OCI-LY3 (cell line): ENCODE measurements at regions not wholly inside any gene's neighbourhood (a gene's known extent, or its start where the extent isn't known, plus 50 kb on each side); places are given as distances from the start of the nearest gene placed in this dataset.
"Not testable (repeated sequence)": the region's sequence is repeated elsewhere in the genome, so short reads cannot be mapped to it uniquely, and the experiment has no call there.

Experiments used
- H2AFZ ChIP-seq: fragments of 200-600, 300-600 bp; shearing (Covaris generic); 2 replicates; pipeline ENCODE4 v1.6.0; 2014; ENCODE audit warnings: antibody characterized with exemption, low read depth, low read length
- H3K27ac ChIP-seq: fragments of 200-600, 300-600 bp; sonication (generic); 2 replicates; pipeline ENCODE4 v1.5.1; 2014; ENCODE audit warnings: mild to moderate bottlenecking, low read length, moderate library complexity, mixed read lengths
- H3K27me3 ChIP-seq: fragments of 200-600, 300-600 bp; sonication (generic); 2 replicates; pipeline ENCODE4 v1.6.1; 2014; ENCODE audit warnings: low read depth, low read length, mixed read lengths
- H3K36me3 ChIP-seq: fragments of 200-600, 300-600 bp; sonication (generic); replicated peaks from 2 replicates; pipeline ENCODE3; 2014; ENCODE audit warnings: low read depth, low read length, mixed read lengths
- H3K4me1 ChIP-seq: fragments of 300-600, 200-600 bp; sonication (generic); 2 replicates; pipeline ENCODE4 v1.6.1; 2014; ENCODE audit warnings: low read length, mixed read lengths
- H3K4me2 ChIP-seq: fragments of 200-600, 300-600 bp; sonication (generic); 2 replicates; pipeline ENCODE4 v1.6.1; 2014; ENCODE audit warnings: low read length, mixed read lengths
- H3K4me3 ChIP-seq: fragments of 300-600, 200-600 bp; sonication (generic); 2 replicates; pipeline ENCODE4 v1.5.1; 2014; ENCODE audit warnings: antibody characterized with exemption, mild to moderate bottlenecking, low read length, moderate library complexity
- H3K79me2 ChIP-seq: fragments of 300-600, 200-600 bp; shearing (Covaris generic); 2 replicates; pipeline ENCODE4 v1.6.1; 2014; ENCODE audit warnings: mild to moderate bottlenecking, low read length, mixed read lengths
- H3K9ac ChIP-seq: fragments of 300-600, 200-600 bp; shearing (Covaris generic); 2 replicates; pipeline ENCODE4 v1.6.0; 2014; ENCODE audit warnings: mild to moderate bottlenecking, low read length, moderate library complexity
- H3K9me3 ChIP-seq: fragments of 200-600, 300-600 bp; shearing (Covaris generic); 2 replicates; pipeline ENCODE4 v1.6.1; 2014; ENCODE audit warnings: low read length, mixed read lengths; ENCODE audit not compliant: insufficient read depth
- H4K20me1 ChIP-seq: fragments of 200-600, 300-600 bp; sonication (generic); 2 replicates; pipeline ENCODE4 v1.6.1; 2016; ENCODE audit warnings: low read length, mixed read lengths; ENCODE audit not compliant: insufficient read depth
- CTCF ChIP-seq: fragments of 200-600, 300-600 bp; sonication (generic); IDR thresholded peaks from 2 replicates; pipeline ENCODE4 v1.5.1; 2014; ENCODE audit warnings: antibody characterized with exemption, low read length, low read depth
- EZH2phosphoT487 ChIP-seq: fragments of 200-600 bp; shearing (Covaris generic); IDR thresholded peaks from 2 replicates; pipeline ENCODE4 v1.6.1; 2018; ENCODE audit warnings: antibody characterized with exemption, mixed run types, low read depth

DNA sequence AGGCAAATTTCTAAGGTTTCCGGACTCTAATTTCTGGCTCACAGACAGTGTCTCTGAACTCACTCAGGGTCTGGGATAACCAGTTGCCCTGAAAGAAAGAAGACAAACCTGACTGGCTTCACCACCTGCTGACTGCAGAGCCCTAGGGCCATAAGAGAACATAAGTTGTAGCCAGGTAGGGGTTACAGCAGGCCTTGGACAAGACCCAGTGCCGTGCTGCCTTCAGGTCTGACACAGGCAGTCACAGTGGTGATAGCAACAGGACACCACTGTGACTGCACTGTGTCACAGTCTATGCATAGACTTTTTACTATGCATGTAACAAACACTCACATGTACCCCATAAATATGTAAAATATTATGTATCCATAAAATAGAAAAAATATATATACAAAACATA, 508.5 kb downstream of the PID1 start:
- no peaks in the 10 kb centered on the region for H4K20me1 ChIP-seq
- H3K4me2 ChIP-seq: no peak overlapping the region
- H3K79me2 ChIP-seq: no peaks in the 10 kb centered on the region
- no peaks in the 10 kb centered on the region for H3K9me3 ChIP-seq
- no peaks in the 10 kb centered on the region for H3K27me3 ChIP-seq
- H3K27ac ChIP-seq: no peak overlapping the region
- TF ChIP-seq CTCF (no peak), EZH2phosphoT487 (no peak)
- no peak overlapping the region for H2AFZ ChIP-seq
- no peaks in the 10 kb centered on the region for H3K36me3 ChIP-seq
- H3K4me3 ChIP-seq: no peak overlapping the region
- no peak overlapping the region for H3K9ac ChIP-seq
- no peaks in the 10 kb centered on the region for H3K4me1 ChIP-seq

- H3K4me2 ChIP-seq, H3K27ac ChIP-seq, H3K36me3 ChIP-seq, H3K4me3 ChIP-seq, H4K20me1 ChIP-seq, H3K9ac ChIP-seq, H3K9me3 ChIP-seq, H3K27me3 ChIP-seq, H3K4me1 ChIP-seq, H2AFZ ChIP-seq, H3K79me2 ChIP-seq: not testable (repeated sequence)
Measured at GRCh38 chr2:228755661-228756060, 515.4 kb downstream of the PID1 start.

GRCh38 chr2:228747483-228747882, 523.6 kb downstream of the PID1 start:
- H3K79me2 ChIP-seq: no peaks in the 10 kb centered on the region
- 0 out of 2 replicates have a peak overlapping the region, but pooled peaks have one; percentile 15 for H2AFZ ChIP-seq
- TF ChIP-seq EZH2phosphoT487: no peak
- TF ChIP-seq CTCF: no peak
- H3K27me3 ChIP-seq: no peaks in the 10 kb centered on the region
- H3K4me1 ChIP-seq: no peaks in the 10 kb centered on the region
- no peak overlapping the region for H3K27ac ChIP-seq
- no peaks in the 10 kb centered on the region for H3K9me3 ChIP-seq
- H4K20me1 ChIP-seq: no peaks in the 10 kb centered on the region
- H3K4me3 ChIP-seq: no peak overlapping the region
- no peak overlapping the region for H3K4me2 ChIP-seq
- H3K9ac ChIP-seq: no peak overlapping the region
- no peaks in the 10 kb centered on the region for H3K36me3 ChIP-seq

GRCh38 chr2:228738671-228739380, 532.3 kb downstream of the PID1 start:
- H3K4me3 ChIP-seq: no peak overlapping the region
- H3K4me2 ChIP-seq: no peak overlapping the region
- no peak overlapping the region for H2AFZ ChIP-seq
- no peaks in the 10 kb centered on the region for H3K36me3 ChIP-seq
- H3K4me1 ChIP-seq: no peaks in the 10 kb centered on the region
- H3K9me3 ChIP-seq: no peaks in the 10 kb centered on the region
- TF ChIP-seq EZH2phosphoT487 (no peak), CTCF (no peak)
- H3K79me2 ChIP-seq: no peaks in the 10 kb centered on the region
- H3K27me3 ChIP-seq: no peaks in the 10 kb centered on the region
- H3K9ac ChIP-seq: no peak overlapping the region
- no peaks in the 10 kb centered on the region for H4K20me1 ChIP-seq
- no peak overlapping the region for H3K27ac ChIP-seq
